ENCODE measurements at regions not wholly inside any gene's neighbourhood (a gene's known extent, or its start where the extent isn't known, plus 50 kb on each side); places are given as distances from the start of the nearest gene placed in this dataset.

DNA sequence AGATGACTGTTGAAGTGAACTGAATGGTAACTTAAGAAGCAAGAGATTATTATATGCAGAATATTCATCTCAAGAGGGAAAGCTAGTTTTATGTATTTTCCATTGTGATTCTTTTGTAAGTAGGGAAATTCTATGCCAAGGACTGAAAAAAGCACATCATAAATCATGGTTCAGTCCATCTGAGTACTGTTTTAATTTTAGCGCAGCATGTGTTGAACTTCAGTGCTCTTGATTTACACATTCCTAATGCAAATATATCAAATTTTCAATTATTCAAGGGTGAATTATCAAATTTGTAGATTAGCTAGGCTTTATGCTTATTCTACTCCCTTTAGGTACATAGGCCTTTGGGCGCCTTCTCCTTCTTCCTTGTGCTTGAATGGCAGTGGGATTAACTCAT is 50.3 kb upstream of the TCF12 start:
- no peak for DNase-seq

DNA sequence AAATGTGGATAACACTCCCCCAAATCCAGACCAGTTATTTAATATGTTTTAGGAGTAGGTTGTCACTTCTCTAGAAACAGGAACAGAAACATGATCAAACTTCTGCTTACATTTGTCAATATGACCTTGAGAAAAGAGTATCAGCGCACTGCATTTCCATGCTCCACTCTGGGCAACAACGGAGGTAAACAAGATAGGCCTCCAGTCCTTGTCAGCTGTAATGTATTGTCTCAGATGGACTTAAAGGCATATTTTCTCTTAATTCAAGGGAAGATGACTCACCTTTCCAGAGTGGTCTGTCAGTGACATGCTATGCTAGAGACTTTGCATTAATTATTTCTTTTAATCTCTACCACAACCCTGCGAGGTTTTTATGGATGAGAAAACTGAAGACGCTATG is 51.6 kb upstream of the TCF12 start:
- DNase-seq: no peak

- no peak for DNase-seq
Measured at GRCh38 chr15:56857828-56858227, 60.6 kb upstream of the TCF12 start.

GRCh38 chr15:56856934-56857333 is 61.5 kb upstream of the TCF12 start:
- no peak for DNase-seq

DNA sequence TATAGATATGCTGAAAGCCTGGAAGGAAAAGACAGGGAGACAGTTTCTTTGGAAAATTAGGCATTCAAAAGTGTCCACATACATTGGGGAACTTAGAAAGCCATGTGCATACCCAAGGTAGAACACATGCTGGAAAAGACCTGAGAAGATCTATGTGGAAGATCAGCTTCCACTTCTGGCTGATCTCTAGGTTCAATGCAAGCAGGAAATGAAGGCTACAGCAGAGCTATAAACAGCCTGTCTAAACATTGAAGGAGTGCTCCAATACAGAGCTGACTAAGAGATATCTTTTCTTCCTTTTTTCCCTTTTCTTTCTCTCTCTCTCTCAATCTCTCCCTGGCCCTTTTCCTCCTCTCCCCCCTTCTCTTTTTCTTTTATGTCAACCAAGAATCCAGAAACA is 73.6 kb upstream of the TCF12 start:
- DNase-seq: no peak

- no peak for DNase-seq
Measured at GRCh38 chr15:56844471-56844870, 74.0 kb upstream of the TCF12 start.

GRCh38 chr15:56839641-56840040 is 78.8 kb upstream of the TCF12 start:
- DNase-seq: no peak

- DNase-seq: no peak
Measured at GRCh38 chr15:56839099-56839498, 79.3 kb upstream of the TCF12 start.

GRCh38 chr15:56838085-56838484 is 80.4 kb upstream of the TCF12 start:
- no peak for DNase-seq

DNA sequence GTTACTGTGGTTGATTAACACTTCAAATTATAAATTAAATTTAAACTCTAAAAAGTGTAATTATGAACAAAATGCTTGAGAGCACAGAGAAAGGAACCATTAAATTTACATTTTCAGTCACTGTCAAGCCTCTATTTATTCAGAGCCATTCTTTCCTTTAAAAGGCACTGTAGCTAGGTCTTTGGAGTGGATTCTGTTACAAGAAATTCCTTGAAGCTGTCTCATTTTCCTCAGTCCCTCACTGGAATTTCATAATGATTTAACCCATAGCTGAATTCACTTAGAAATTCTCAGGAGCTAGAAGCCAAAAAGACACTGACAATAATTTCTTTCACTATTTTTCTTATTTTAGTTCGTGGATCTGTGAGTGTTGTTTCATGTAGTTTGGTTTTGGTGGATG is 81.2 kb upstream of the TCF12 start:
- no peak for DNase-seq

GRCh38 chr15:56835718-56836171 is 82.7 kb upstream of the TCF12 start:
- no peak for DNase-seq

GRCh38 chr15:56832125-56832524 is 86.3 kb upstream of the TCF12 start:
- no peak for DNase-seq

- DNase-seq: no peak
Measured at GRCh38 chr15:56831467-56832005, 86.9 kb upstream of the TCF12 start.

DNA sequence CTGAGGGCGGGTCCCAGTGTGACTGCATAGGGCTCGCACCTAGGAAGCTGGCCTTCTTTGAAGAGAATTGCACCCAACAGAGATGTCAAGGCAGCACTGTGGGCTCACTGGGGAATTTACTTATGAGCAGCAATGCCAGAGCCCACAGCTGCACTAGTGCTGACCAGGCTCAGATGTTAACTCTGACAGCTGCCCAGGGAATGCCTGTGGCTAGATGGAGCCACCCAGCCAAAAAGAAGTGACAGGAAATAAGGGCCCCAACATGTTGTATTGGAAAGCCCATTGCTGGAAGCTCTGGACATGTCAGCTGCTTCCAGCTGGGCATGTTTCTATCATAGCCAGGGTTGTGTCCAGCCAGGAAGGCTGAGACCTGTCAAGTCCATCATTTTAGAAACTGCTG is 90.9 kb upstream of the ZNF280D start:
- DNase-seq: no peak

DNA sequence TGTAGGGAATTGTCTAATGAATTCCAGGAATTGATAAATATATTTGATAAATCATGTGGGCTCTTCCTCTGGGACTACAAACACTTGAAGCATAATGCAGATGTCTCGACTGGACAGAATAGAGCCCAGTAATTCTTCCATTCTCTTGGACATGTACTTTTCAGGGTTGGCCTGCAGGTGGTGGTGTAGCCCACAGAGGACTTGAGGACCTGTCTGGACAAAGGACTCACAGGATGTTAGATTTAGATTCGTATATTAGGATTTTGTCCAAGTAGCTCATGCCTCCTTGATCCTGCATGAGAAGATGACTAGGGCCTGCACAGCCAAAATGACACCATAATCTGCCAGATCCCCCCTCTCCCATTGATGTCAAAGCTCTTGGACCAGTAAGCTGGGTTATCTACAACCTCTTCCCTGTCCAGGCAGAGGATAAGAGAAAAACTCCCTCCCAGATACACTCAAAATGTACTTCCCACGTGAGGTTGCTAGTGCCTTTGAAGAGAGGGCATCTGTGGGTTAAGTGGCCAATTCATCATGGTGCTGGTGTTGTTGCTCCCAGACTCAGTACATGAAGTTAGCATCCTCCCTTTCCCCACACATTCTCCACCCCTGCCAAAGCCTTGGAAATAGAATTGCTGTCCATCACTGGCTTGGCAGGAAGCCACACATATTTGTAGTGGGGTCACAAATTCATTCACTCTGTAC is 88.6 kb upstream of the ZNF280D start:
- DNase-seq: peak; percentile 16 to 32

GRCh38 chr15:56820333-56820732 is 87.0 kb upstream of the ZNF280D start:
- peak; percentile 81 to 86 for DNase-seq

- DNase-seq: no peak
Measured at GRCh38 chr15:56817321-56818080, 84.2 kb upstream of the ZNF280D start.

GRCh38 chr15:56816781-56817180 is 83.5 kb upstream of the ZNF280D start:
- DNase-seq: no peak

GRCh38 chr15:56815247-56815646 is 81.9 kb upstream of the ZNF280D start:
- peak; percentile 96 to 97 for DNase-seq

GRCh38 chr15:56814429-56814828 is 81.1 kb upstream of the ZNF280D start:
- no peak for DNase-seq

- no peak for DNase-seq
Measured at GRCh38 chr15:56813995-56814394, 80.7 kb upstream of the ZNF280D start.

- no peak for DNase-seq
Measured at GRCh38 chr15:56812961-56813360, 79.7 kb upstream of the ZNF280D start.

- DNase-seq: no peak
Measured at GRCh38 chr15:56812221-56812620, 78.9 kb upstream of the ZNF280D start.

GRCh38 chr15:56811586-56811985 is 78.3 kb upstream of the ZNF280D start:
- DNase-seq: no peak
